ENCODE measurements at regions not wholly inside any gene's neighbourhood (a gene's known extent, or its start where the extent isn't known, plus 50 kb on each side); places are given as distances from the start of the nearest gene placed in this dataset.

DNA sequence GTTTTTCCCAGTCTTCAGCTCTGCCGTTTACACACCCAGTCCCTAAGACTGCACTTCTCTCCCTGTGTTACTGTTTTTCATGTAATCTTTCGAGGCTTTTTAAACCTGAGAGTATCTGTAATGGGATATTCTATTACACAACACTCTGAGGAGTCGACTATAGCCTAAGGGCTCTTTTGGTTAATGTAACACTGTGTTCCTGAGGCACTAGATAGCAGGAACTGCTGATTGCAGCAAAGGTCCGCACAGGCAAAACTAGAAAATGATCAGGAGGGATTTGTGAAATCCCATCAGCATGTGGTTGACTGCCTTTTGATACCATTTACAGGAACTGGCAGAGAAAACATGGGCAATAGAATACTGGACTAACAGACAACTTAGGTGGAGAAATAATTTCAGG is 512.3 kb upstream of the RAG2 start:
- no peak for TF ChIP-seq CTCF (IDR thresholded peaks at IDR 0.05; ENCODE audit: insufficient read depth, low read length)
- TF ChIP-seq, protein P1, sequence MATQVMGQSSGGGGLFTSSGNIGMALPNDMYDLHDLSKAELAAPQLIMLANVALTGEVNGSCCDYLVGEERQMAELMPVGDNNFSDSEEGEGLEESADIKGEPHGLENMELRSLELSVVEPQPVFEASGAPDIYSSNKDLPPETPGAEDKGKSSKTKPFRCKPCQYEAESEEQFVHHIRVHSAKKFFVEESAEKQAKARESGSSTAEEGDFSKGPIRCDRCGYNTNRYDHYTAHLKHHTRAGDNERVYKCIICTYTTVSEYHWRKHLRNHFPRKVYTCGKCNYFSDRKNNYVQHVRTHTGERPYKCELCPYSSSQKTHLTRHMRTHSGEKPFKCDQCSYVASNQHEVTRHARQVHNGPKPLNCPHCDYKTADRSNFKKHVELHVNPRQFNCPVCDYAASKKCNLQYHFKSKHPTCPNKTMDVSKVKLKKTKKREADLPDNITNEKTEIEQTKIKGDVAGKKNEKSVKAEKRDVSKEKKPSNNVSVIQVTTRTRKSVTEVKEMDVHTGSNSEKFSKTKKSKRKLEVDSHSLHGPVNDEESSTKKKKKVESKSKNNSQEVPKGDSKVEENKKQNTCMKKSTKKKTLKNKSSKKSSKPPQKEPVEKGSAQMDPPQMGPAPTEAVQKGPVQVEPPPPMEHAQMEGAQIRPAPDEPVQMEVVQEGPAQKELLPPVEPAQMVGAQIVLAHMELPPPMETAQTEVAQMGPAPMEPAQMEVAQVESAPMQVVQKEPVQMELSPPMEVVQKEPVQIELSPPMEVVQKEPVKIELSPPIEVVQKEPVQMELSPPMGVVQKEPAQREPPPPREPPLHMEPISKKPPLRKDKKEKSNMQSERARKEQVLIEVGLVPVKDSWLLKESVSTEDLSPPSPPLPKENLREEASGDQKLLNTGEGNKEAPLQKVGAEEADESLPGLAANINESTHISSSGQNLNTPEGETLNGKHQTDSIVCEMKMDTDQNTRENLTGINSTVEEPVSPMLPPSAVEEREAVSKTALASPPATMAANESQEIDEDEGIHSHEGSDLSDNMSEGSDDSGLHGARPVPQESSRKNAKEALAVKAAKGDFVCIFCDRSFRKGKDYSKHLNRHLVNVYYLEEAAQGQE (IDR thresholded peaks at IDR 0.05; ENCODE audit: insufficient replicate concordance, low read depth) = no peak

Measured in HL-60 (cell line).